GM23338 (cell line): ENCODE measurements at regions not wholly inside any gene's neighbourhood (a gene's known extent, or its start where the extent isn't known, plus 50 kb on each side); places are given as distances from the start of the nearest gene placed in this dataset.

Source experiments
- CREB1 ChIP-seq: fragments of 250-450 bp; sonication (Bioruptor Pico); IDR thresholded peaks from 2 replicates; pipeline ENCODE4 v1.5.0; 2020; ENCODE audit warnings: low read depth, mild to moderate bottlenecking, moderate library complexity
- CTCF ChIP-seq, 2 experiments: fragments of 200-600 bp in 1 of 2; sonication (generic) in 1 of 2; conservative IDR thresholded peaks; 2 replicates each; pipeline versions ENCODE4 v1.5.1 to v1.6.1; 2016 to 2017; ENCODE audit warnings: antibody characterized with exemption in 2 of 2, low read depth in 2 of 2, mild to moderate bottlenecking in 2 of 2, moderate library complexity in 1 of 2
- EZH2 ChIP-seq: fragments of 200-600 bp; sonication (generic); IDR thresholded peaks from one replicate; pipeline ENCODE4 v1.8.0; 2017; ENCODE audit warnings: antibody characterized with exemption, mild to moderate bottlenecking, low read depth; ENCODE audit not compliant: unreplicated experiment
- EZH2phosphoT487 ChIP-seq: fragments of 200-600 bp; sonication (generic); IDR thresholded peaks from one replicate; pipeline ENCODE4 v1.8.1; 2018; ENCODE audit warnings: antibody characterized with exemption; ENCODE audit not compliant: unreplicated experiment
- JUNB ChIP-seq: IDR thresholded peaks from one replicate; pipeline ENCODE4 v1.6.1; 2016; ENCODE audit warnings: antibody characterized with exemption; ENCODE audit not compliant: unreplicated experiment
- POLR2AphosphoS5 ChIP-seq: IDR thresholded peaks from 2 replicates; pipeline ENCODE4 v1.6.1; 2016; ENCODE audit warnings: antibody characterized with exemption, low read depth
- REST ChIP-seq: IDR thresholded peaks from one replicate; pipeline ENCODE4 v1.6.1; 2018; ENCODE audit warnings: antibody characterized with exemption; ENCODE audit not compliant: unreplicated experiment

- 0 out of 4 replicates have a peak, but pooled peaks of 1 of the 2 experiments have one; percentile 5 for TF ChIP-seq CTCF (conservative IDR thresholded peaks at IDR 0.05; ENCODE audit: low read depth in 2 of 2)
- no peak for TF ChIP-seq EZH2
- TF ChIP-seq POLR2AphosphoS5 = no peak
- no peak for TF ChIP-seq EZH2phosphoT487
- no peak for TF ChIP-seq REST
- TF ChIP-seq CREB1 (CRISPR knock-in tag) = no peak
- TF ChIP-seq JUNB = no peak
These were observed 71.8 kb upstream of the CSF1 start for GRCh38 chr1:109838838-109839240.
